GM19239 (cell line): ENCODE measurements at regions not wholly inside any gene's neighbourhood (a gene's known extent, or its start where the extent isn't known, plus 50 kb on each side); places are given as distances from the start of the nearest gene placed in this dataset.

Experiments
- DNase-seq: peaks from one replicate; pipeline ENCODE4 v3.0.0; 2011; ENCODE audit warnings: low spot score; ENCODE audit not compliant: insufficient read length
- FAIRE-seq: peaks from 2 replicates; lab custom pipeline; 2011; peaks lifted over from hg19 to GRCh38; lab: Jason Lieb, UNC

- DNase-seq: no peak
- FAIRE-seq: no peak
Observed at GRCh38 chr18:47427072-47427471, 175.6 kb upstream of the SKOR2 start.

GRCh38 chr18:47425365-47425764 lies 173.9 kb upstream of the SKOR2 start:
- FAIRE-seq (no peak), DNase-seq (no peak)

GRCh38 chr18:47422524-47422923 lies 171.1 kb upstream of the SKOR2 start:
- FAIRE-seq (no peak), DNase-seq (no peak)

- DNase-seq: peak; percentile 16
- FAIRE-seq: no peak
Observed at GRCh38 chr18:47420130-47420529, 168.7 kb upstream of the SKOR2 start.

- no peak for FAIRE-seq
- no peak for DNase-seq
Observed at GRCh38 chr18:47418746-47419145, 167.3 kb upstream of the SKOR2 start.

GRCh38 chr18:47417807-47418206 lies 166.3 kb upstream of the SKOR2 start:
- no peak for DNase-seq
- FAIRE-seq: no peak

GRCh38 chr18:47415881-47416280 lies 164.4 kb upstream of the SKOR2 start:
- FAIRE-seq: no peak
- DNase-seq: no peak

- DNase-seq (no peak), FAIRE-seq (no peak)
Observed at GRCh38 chr18:47413327-47413726, 161.9 kb upstream of the SKOR2 start.

GRCh38 chr18:47412924-47413323 lies 161.5 kb upstream of the SKOR2 start:
- DNase-seq (no peak), FAIRE-seq (no peak)

GRCh38 chr18:47411159-47411558 lies 159.7 kb upstream of the SKOR2 start:
- FAIRE-seq (no peak), DNase-seq (no peak)

- FAIRE-seq (no peak), DNase-seq (no peak)
Observed at GRCh38 chr18:47410139-47410538, 158.7 kb upstream of the SKOR2 start.

GRCh38 chr18:47409519-47409918 lies 158.1 kb upstream of the SKOR2 start:
- DNase-seq: no peak
- no peak for FAIRE-seq

GRCh38 chr18:47407736-47408135 lies 156.3 kb upstream of the SKOR2 start:
- no peak for DNase-seq
- FAIRE-seq: no peak

- no peak for FAIRE-seq
- no peak for DNase-seq
Observed at GRCh38 chr18:47404845-47405244, 153.4 kb upstream of the SKOR2 start.

GRCh38 chr18:47403949-47404348 lies 152.5 kb upstream of the SKOR2 start:
- DNase-seq: no peak
- FAIRE-seq: no peak

GRCh38 chr18:47403317-47403716 lies 151.9 kb upstream of the SKOR2 start:
- no peak for DNase-seq
- FAIRE-seq: no peak

- FAIRE-seq: no peak
- no peak for DNase-seq
Observed at GRCh38 chr18:47399475-47399874, 148.0 kb upstream of the SKOR2 start.

GRCh38 chr18:47397671-47398319 lies 146.3 kb upstream of the SKOR2 start:
- FAIRE-seq: peak; percentile 66

GRCh38 chr18:47391665-47392064 lies 140.2 kb upstream of the SKOR2 start:
- FAIRE-seq (no peak), DNase-seq (no peak)

More at GRCh38 chr18:47397671-47398319, 146.3 kb upstream of the SKOR2 start:
- no peak for DNase-seq

- FAIRE-seq: no peak
- DNase-seq: no peak
Observed at GRCh38 chr18:47390410-47391024, 139.1 kb upstream of the SKOR2 start.

- no peak for DNase-seq
- no peak for FAIRE-seq
Observed at GRCh38 chr18:47389210-47389609, 137.8 kb upstream of the SKOR2 start.

- DNase-seq (no peak), FAIRE-seq (no peak)
Observed at GRCh38 chr18:47387864-47388263, 136.4 kb upstream of the SKOR2 start.
